Jurkat, Clone E6-1 (cell line): ENCODE measurements at regions not wholly inside any gene's neighbourhood (a gene's known extent, or its start where the extent isn't known, plus 50 kb on each side); places are given as distances from the start of the nearest gene placed in this dataset.
"Not testable (repeated sequence)": the region's sequence is repeated elsewhere in the genome, so short reads cannot be mapped to it uniquely, and the experiment has no call there.

ENCODE experiments used
- DNase-seq: peaks from one replicate; pipeline ENCODE4 v3.0.0-alpha.2; 2011; ENCODE audit warnings: low read depth, low spot score
- H3K4me3 ChIP-seq: 2 replicates; pipeline ENCODE4 v1.5.1; 2011; ENCODE audit warnings: mild to moderate bottlenecking, low read length, control low read depth, moderate library complexity

- no peak for DNase-seq
- H3K4me3 ChIP-seq = no peak overlapping the region
These were observed 196.5 kb downstream of the MEX3B start for GRCh38 chr15:81849289-81849688.

- H3K4me3 ChIP-seq = no peak overlapping the region
- DNase-seq = no peak
These were observed 197.1 kb downstream of the MEX3B start for GRCh38 chr15:81848701-81849100.

GRCh38 chr15:81843757-81844407 lies 201.9 kb downstream of the MEX3B start:
- H3K4me3 ChIP-seq = no peak overlapping the region
- DNase-seq = no peak

- DNase-seq = no peak
- no peak overlapping the region for H3K4me3 ChIP-seq
These were observed 202.6 kb downstream of the MEX3B start for GRCh38 chr15:81843226-81843625.

GRCh38 chr15:81839387-81839786 lies 206.4 kb downstream of the MEX3B start:
- no peak for DNase-seq
- no peak overlapping the region for H3K4me3 ChIP-seq

- no peak for DNase-seq
These were observed 210.1 kb downstream of the MEX3B start for GRCh38 chr15:81835731-81836130.

GRCh38 chr15:81830520-81830919 lies 215.3 kb downstream of the MEX3B start:
- no peak for DNase-seq
- H3K4me3 ChIP-seq = no peak overlapping the region

More at GRCh38 chr15:81835731-81836130, 210.1 kb downstream of the MEX3B start:
- H3K4me3 ChIP-seq = no peak overlapping the region

- H3K4me3 ChIP-seq = no peak overlapping the region
- DNase-seq = no peak
These were observed 215.9 kb downstream of the MEX3B start for GRCh38 chr15:81829918-81830317.

- no peak overlapping the region for H3K4me3 ChIP-seq
- no peak for DNase-seq
These were observed 217.7 kb downstream of the MEX3B start for GRCh38 chr15:81828135-81828534.

- no peak overlapping the region for H3K4me3 ChIP-seq
- DNase-seq = no peak
These were observed 220.7 kb downstream of the MEX3B start for GRCh38 chr15:81825136-81825535.

- DNase-seq, H3K4me3 ChIP-seq: not testable (repeated sequence)
These were observed 223.2 kb downstream of the MEX3B start for GRCh38 chr15:81822587-81822986.

GRCh38 chr15:81819924-81820635 lies 225.7 kb downstream of the MEX3B start:
- no peak overlapping the region for H3K4me3 ChIP-seq
- no peak for DNase-seq

- H3K4me3 ChIP-seq = no peak overlapping the region
- DNase-seq = no peak
These were observed 230.8 kb downstream of the MEX3B start for GRCh38 chr15:81814882-81815455.

GRCh38 chr15:81813215-81813614 lies 232.6 kb downstream of the MEX3B start:
- no peak for DNase-seq
- no peak overlapping the region for H3K4me3 ChIP-seq

GRCh38 chr15:81812456-81812855 lies 233.4 kb downstream of the MEX3B start:
- no peak for DNase-seq
- H3K4me3 ChIP-seq = no peak overlapping the region

- DNase-seq = no peak
- no peak overlapping the region for H3K4me3 ChIP-seq
These were observed 234.1 kb downstream of the MEX3B start for GRCh38 chr15:81811736-81812135.

- peak; percentile 66 for DNase-seq
- no peak overlapping the region for H3K4me3 ChIP-seq
These were observed 236.3 kb downstream of the MEX3B start for GRCh38 chr15:81809543-81809942.

GRCh38 chr15:81807806-81808205 lies 238.0 kb downstream of the MEX3B start:
- DNase-seq = no peak
- no peak overlapping the region for H3K4me3 ChIP-seq

- no peak for DNase-seq
- no peak overlapping the region for H3K4me3 ChIP-seq
These were observed 238.6 kb downstream of the MEX3B start for GRCh38 chr15:81807186-81807585.

GRCh38 chr15:81795899-81796298 lies 249.9 kb downstream of the MEX3B start:
- DNase-seq = no peak

GRCh38 chr15:81792646-81793045 lies 253.2 kb downstream of the MEX3B start:
- DNase-seq = no peak

More at GRCh38 chr15:81795899-81796298, 249.9 kb downstream of the MEX3B start:
- no peak overlapping the region for H3K4me3 ChIP-seq

More at GRCh38 chr15:81792646-81793045, 253.2 kb downstream of the MEX3B start:
- H3K4me3 ChIP-seq = no peak overlapping the region
